Muscle of arm (tissue), 1 donor: ENCODE measurements at regions not wholly inside any gene's neighbourhood (a gene's known extent, or its start where the extent isn't known, plus 50 kb on each side); places are given as distances from the start of the nearest gene placed in this dataset.

ENCODE experiments used
- DNase-seq: peaks from one replicate; pipeline ENCODE4 v3.0.0-alpha.2; 2013

DNA sequence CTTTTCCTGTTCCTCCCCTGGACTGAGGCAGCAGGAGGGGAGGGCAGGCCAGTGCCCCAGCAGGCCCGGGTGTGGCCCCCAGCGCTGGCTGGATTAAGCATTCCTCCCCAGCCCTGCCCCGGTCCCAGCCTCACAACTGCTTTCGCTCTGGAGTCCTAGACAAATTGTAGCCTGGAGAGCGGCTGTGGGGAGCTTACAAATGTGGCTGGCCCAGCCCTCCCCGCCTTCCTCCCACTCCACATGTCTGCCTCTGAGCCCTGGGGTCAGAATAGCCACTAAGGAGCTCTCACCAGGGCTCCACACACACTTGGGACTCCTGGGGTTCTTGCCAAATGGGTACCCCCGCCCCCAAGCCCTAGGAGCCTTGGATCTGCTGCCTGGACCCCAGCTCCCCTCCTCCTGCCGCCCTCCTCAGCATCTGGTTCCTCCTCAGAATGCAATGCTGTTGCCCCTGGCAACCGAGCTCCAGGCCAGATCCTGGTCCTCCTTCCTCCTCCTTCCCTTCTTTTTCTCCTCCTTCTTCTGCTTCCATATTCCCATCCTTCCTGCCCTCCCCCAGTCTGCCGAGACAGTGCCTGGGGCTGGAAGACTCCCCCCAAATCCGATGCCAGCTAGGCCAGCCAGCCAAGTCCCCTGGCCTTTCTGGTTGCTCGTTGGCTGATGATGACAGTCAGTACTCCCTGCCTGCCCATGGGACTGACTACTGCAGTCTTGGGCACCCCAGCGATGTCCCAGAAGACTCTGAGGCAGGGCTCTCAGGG, 91.1 kb downstream of the LINGO1 start:
- peak; percentile 72 for DNase-seq

DNA sequence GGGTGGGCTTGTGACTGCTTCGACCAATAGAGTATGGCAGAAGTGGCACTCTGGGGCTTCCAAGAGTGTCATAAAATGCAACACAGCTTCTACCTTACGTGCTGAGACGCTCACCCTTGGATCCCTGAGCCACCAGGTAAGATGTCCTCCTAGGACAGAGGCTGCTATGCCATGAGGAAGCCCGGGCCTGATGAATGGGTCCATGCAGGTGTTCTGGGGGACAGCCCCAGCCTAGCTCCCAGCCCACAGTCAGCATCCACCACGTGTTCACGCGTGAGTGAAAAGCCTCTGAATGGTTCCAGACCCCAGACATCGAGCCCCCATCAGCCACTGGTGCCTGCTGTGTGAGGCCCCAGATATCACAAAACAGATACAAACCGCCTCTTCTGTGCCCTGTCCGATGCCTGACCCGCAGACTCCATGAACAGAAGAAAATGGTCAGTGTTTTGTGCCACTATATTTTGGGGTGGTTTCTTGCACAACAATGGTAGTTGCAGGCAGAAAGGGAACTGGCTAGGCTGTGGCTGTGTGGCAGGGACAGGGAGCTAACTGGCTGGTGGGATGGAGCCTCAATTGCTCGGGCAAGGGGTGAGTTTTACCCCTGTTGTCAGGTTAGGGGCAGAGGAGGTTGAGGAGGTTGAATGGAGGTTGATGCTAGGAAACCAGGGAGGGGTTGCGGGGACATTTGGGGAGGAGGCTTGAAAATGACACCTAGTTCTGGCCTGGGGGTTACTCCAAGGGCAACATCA, 92.2 kb downstream of the LINGO1 start:
- no peak for DNase-seq

DNA sequence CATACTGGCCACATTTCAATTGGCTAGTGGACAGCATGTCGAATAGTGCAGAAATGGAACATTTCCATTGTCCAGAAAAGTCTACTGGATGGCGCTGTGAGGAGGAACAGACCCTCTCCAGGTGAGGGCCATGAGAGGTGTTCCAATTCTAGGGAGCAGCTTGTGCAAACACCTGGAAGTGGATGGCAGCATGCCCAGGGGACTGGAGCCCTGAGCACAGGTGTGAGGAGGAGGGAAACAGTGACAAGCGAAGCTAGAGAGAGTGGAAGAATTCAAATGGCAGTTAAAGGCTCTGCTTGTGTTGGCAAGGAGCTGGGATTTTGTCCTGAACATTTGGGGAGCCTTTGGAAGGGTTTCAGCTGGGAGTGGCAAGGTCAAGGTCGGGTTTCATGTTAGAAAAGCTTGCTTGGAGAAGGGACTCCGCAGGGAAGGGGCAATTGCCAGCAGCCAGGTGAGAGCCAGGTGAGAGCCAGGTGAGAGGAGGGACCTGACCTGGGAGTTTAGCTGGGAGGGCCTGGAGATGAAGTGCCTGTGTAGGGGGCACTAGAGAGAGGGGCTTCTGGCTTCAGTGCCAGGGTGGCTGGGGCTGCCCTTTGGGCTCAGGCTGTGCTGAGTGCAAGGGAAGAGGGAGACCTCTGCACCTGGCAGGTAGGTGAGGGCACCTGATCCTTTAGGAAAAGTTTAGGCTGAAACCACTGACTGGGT, 93.8 kb downstream of the LINGO1 start:
- no peak for DNase-seq

DNA sequence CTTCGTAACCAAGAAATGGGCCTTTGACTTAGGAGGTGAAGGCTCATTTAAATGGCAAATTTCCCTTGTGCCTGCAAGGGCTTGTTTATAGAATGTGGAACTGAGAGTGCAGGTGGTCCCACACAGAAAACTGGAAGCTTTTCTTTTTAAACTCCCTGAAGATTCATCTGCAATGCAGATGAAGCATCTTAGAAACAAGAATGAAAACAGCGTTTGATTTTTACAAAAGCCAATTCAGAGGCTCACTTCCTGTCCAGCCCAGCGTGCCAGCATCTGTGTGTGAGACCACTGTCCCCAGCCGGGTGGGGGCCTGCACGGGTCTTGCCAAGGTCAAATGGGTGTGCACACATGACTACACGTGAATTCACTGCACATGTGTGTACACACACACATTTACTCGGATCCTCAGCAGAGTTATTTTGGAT, 94.7 kb downstream of the LINGO1 start:
- DNase-seq = peak; percentile 57

DNA sequence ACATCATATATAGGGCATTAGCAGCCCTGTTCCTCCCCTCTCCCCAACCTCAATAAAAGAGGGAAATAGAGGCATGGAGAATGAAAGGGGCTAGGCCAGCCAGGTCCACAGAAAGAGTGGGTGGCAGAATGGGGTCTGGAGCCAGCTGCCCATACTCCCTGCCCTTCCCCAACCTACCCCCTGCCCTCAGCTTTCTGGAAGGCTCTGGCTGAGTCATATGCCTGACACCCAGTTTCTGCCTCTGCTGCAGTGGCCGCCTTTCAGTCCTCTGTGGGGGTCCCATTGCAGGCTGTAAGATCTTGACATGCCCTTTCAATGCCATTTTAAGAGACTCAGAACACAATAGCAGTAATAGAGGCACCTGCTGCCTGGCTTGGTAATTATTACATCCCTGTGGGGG, 95.7 kb downstream of the LINGO1 start:
- no peak for DNase-seq

DNA sequence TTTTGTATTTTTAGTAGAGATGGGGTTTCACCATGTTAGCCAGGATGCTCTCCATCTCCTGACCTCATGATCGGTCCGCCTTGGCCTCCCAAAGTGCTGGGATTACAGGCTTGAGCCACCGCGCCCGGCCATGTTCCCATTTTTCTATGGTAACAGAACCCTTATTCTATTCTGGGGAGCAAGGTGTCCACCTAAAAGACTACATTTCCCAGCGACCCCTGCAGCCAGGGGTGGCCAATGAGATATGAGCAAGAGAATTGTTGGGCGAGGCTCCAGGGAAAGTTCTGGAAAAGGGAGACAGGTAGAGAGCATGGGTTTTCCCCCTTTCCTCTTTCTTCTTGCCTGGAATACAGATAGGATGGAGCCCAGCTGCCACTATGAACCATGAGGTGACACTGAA, 96.9 kb downstream of the LINGO1 start:
- DNase-seq = no peak
